GM12891 (cell line): ENCODE measurements at regions not wholly inside any gene's neighbourhood (a gene's known extent, or its start where the extent isn't known, plus 50 kb on each side); places are given as distances from the start of the nearest gene placed in this dataset.
A peak's percentile ranks its signal among the peaks of the same experiment; 100 is the strongest.

Source experiments
- DNase-seq: peaks from one replicate; pipeline ENCODE4 v3.0.0; 2011; ENCODE audit warnings: low spot score; ENCODE audit not compliant: insufficient read length
- FAIRE-seq: peaks from 2 replicates; lab custom pipeline; 2011; peaks lifted over from hg19 to GRCh38; lab: Jason Lieb, UNC
- PAX5 ChIP-seq: IDR thresholded peaks from 2 replicates; pipeline ENCODE4 v1.6.1; 2011; ENCODE audit warnings: low read length, moderate library complexity, mild to moderate bottlenecking; ENCODE audit not compliant: insufficient read depth, severe bottlenecking
- POLR2A ChIP-seq: IDR thresholded peaks from 2 replicates; pipeline ENCODE4 v1.6.1; 2011; ENCODE audit warnings: low read depth, low read length, control low read depth
- POLR2AphosphoS5 ChIP-seq: IDR thresholded peaks from 2 replicates; pipeline ENCODE4 v1.6.1; 2011; ENCODE audit warnings: low read depth, low read length, control low read depth
- POU2F2 ChIP-seq: IDR thresholded peaks from 2 replicates; pipeline ENCODE4 v1.6.1; 2011; ENCODE audit warnings: low read depth, mild to moderate bottlenecking, control low read depth, low read length, moderate library complexity
- SPI1 ChIP-seq: IDR thresholded peaks from 2 replicates; pipeline ENCODE4 v1.6.1; 2011; ENCODE audit warnings: low read depth, low read length, control low read depth
- TAF1 ChIP-seq: IDR thresholded peaks from 2 replicates; pipeline ENCODE4 v1.6.1; 2011; ENCODE audit warnings: low read depth, low read length, control low read depth

- DNase-seq, result no peak
- no peak for TF ChIP-seq POLR2A
- TF ChIP-seq PAX5, result no peak
- FAIRE-seq, result no peak
Measured at GRCh38 chr9:89810431-89810830, 205.6 kb downstream of the GADD45G start.

- TF ChIP-seq POLR2AphosphoS5 (no peak), TAF1 (no peak), SPI1 (no peak), PAX5 (no peak), POU2F2 (no peak), POLR2A (no peak)
- DNase-seq, result no peak
- no peak for FAIRE-seq
Measured at GRCh38 chr9:89811356-89811755, 206.5 kb downstream of the GADD45G start.

GRCh38 chr9:89811886-89812450 is 207.2 kb downstream of the GADD45G start:
- FAIRE-seq, result no peak
- no peak for TF ChIP-seq TAF1
- no peak for TF ChIP-seq SPI1
- TF ChIP-seq POU2F2, result no peak
- no peak for TF ChIP-seq PAX5
- no peak for TF ChIP-seq POLR2AphosphoS5
- TF ChIP-seq POLR2A, result no peak

GRCh38 chr9:89812556-89813181 is 207.9 kb downstream of the GADD45G start:
- FAIRE-seq (no peak), DNase-seq (no peak)
- no peak for TF ChIP-seq POLR2AphosphoS5
- TF ChIP-seq SPI1, result no peak

More at GRCh38 chr9:89811886-89812450, 207.2 kb downstream of the GADD45G start:
- no peak for DNase-seq

- FAIRE-seq, result no peak
- no peak for DNase-seq
- no peak for TF ChIP-seq PAX5
- TF ChIP-seq TAF1, result no peak
- TF ChIP-seq POLR2AphosphoS5, result no peak
- TF ChIP-seq SPI1, result no peak
- TF ChIP-seq POU2F2, result no peak
- no peak for TF ChIP-seq POLR2A
Measured at GRCh38 chr9:89813482-89813881, 208.7 kb downstream of the GADD45G start.

GRCh38 chr9:89814340-89815040 is 209.7 kb downstream of the GADD45G start:
- TF ChIP-seq POLR2AphosphoS5, result no peak
- TF ChIP-seq POU2F2, result no peak
- TF ChIP-seq POLR2A, result no peak
- DNase-seq (no peak), FAIRE-seq (peak; percentile 9)

- TF ChIP-seq POLR2AphosphoS5 (no peak), SPI1 (no peak), POLR2A (no peak), PAX5 (no peak), POU2F2 (no peak), TAF1 (no peak)
- FAIRE-seq (peak; percentile 9), DNase-seq (no peak)
Measured at GRCh38 chr9:89815061-89815902, 210.5 kb downstream of the GADD45G start.

- FAIRE-seq (peak; percentile 92), DNase-seq (peak; percentile 57)
- TF ChIP-seq PAX5 (no peak), POLR2AphosphoS5 (0 out of 2 replicates have a peak, but pooled peaks have one; percentile 52), SPI1 (peak; percentile 94), TAF1 (no peak), POLR2A (no peak), POU2F2 (no peak)
Measured at GRCh38 chr9:89815903-89816573, 211.2 kb downstream of the GADD45G start.

- DNase-seq (no peak), FAIRE-seq (no peak)
Measured at GRCh38 chr9:89817151-89817950, 212.5 kb downstream of the GADD45G start.

More at GRCh38 chr9:89817151-89817950, 212.5 kb downstream of the GADD45G start:
- TF ChIP-seq PAX5, result no peak
- no peak for TF ChIP-seq POLR2AphosphoS5
- TF ChIP-seq POLR2A, result no peak
- TF ChIP-seq POU2F2, result no peak
- TF ChIP-seq SPI1, result no peak
- TF ChIP-seq TAF1, result no peak
